Bronchial epithelial cell (primary cell): ENCODE measurements at regions not wholly inside any gene's neighbourhood (a gene's known extent, or its start where the extent isn't known, plus 50 kb on each side); places are given as distances from the start of the nearest gene placed in this dataset.
"Not testable (repeated sequence)": the region's sequence is repeated elsewhere in the genome, so short reads cannot be mapped to it uniquely, and the experiment has no call there.

Experiments used
- DNase-seq: peaks from one replicate; pipeline ENCODE4 v3.0.0-alpha.2; 2010; ENCODE audit warnings: low read depth
- FAIRE-seq: peaks from 2 replicates; lab custom pipeline; 2011; peaks lifted over from hg19 to GRCh38; lab: Jason Lieb, UNC
- H3K27me3 ChIP-seq: 2 replicates; pipeline ENCODE4 v1.5.1; 2011; ENCODE audit warnings: low read length; ENCODE audit not compliant: control insufficient read depth, insufficient read depth
- H3K36me3 ChIP-seq: 2 replicates; pipeline ENCODE4 v1.5.1; 2011; ENCODE audit warnings: low read length; ENCODE audit not compliant: control insufficient read depth, insufficient read depth
- H3K4me3 ChIP-seq: 2 replicates; pipeline ENCODE4 v1.5.1; 2011; ENCODE audit warnings: mild to moderate bottlenecking, low read depth, low read length, control low read depth
- TF ChIP-seq, protein P1 (sequence below): IDR thresholded peaks from 2 replicates; pipeline ENCODE4 v1.5.1; 2011; ENCODE audit warnings: mild to moderate bottlenecking, moderate library complexity, low read length, control low read depth, inconsistent platforms; ENCODE audit not compliant: insufficient read depth, severe bottlenecking

DNA sequence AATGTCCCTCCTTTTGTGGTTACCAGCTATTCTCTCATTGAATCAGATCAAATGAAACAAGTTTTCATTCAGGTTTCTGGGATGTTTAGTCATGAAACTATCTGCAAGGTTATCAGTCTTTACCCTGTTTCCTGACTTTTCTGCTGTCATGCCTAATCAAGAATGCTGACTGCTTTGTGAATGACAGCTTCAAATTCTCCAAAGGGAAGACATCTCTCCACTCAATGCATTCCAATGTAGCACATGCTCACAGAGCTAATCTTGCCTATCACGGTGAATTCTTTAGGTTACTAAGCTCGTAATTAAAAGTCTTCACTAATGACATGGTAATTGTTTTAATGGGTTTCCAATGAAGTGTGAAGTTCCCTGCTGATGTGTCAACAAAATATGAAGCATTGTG is 1068.5 kb downstream of the PCDH7 start:
- Histone ChIP-seq H3K36me3 (no peaks in the 10 kb centered on the region), H3K27me3 (no peaks in the 10 kb centered on the region), H3K4me3 (no peak overlapping the region)
- DNase-seq (no peak), FAIRE-seq (no peak)
- TF ChIP-seq, protein P1, sequence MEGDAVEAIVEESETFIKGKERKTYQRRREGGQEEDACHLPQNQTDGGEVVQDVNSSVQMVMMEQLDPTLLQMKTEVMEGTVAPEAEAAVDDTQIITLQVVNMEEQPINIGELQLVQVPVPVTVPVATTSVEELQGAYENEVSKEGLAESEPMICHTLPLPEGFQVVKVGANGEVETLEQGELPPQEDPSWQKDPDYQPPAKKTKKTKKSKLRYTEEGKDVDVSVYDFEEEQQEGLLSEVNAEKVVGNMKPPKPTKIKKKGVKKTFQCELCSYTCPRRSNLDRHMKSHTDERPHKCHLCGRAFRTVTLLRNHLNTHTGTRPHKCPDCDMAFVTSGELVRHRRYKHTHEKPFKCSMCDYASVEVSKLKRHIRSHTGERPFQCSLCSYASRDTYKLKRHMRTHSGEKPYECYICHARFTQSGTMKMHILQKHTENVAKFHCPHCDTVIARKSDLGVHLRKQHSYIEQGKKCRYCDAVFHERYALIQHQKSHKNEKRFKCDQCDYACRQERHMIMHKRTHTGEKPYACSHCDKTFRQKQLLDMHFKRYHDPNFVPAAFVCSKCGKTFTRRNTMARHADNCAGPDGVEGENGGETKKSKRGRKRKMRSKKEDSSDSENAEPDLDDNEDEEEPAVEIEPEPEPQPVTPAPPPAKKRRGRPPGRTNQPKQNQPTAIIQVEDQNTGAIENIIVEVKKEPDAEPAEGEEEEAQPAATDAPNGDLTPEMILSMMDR: no peak

- Histone ChIP-seq H3K36me3 (no peaks in the 10 kb centered on the region), H3K4me3 (no peak overlapping the region), H3K27me3 (no peaks in the 10 kb centered on the region)
- no peak for FAIRE-seq
- DNase-seq: no peak
- TF ChIP-seq, protein P1: no peak
Measured at GRCh38 chr4:31791666-31792065, 1071.5 kb downstream of the PCDH7 start.

DNA sequence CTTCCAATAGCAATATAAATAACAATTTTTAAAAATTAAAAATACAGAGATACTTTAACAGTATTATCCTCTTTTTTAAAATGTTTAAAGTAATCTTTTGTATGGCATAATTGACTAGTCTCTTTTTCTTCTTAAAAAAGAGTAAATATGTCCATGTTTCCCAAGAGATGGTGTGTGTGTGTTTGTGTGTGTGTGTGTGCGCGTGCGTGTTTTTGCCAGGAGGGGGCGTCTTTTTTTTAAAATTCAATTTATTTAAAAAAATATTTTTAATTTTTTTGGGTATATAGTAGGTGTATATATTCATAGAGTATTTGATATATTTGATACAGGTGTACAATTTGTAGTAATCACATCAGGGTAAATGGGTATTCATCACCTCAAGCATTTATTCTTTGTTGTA is 1073.7 kb downstream of the PCDH7 start:
- no peak for FAIRE-seq
- TF ChIP-seq, protein P1: no peak
- Histone ChIP-seq H3K27me3 (no peaks in the 10 kb centered on the region), H3K36me3 (no peaks in the 10 kb centered on the region), H3K4me3 (no peak overlapping the region)
- DNase-seq: no peak

GRCh38 chr4:31797052-31797451 is 1076.9 kb downstream of the PCDH7 start:
- not testable (repeated sequence) for H3K4me3 ChIP-seq, H3K36me3 ChIP-seq, FAIRE-seq, H3K27me3 ChIP-seq, DNase-seq

DNA sequence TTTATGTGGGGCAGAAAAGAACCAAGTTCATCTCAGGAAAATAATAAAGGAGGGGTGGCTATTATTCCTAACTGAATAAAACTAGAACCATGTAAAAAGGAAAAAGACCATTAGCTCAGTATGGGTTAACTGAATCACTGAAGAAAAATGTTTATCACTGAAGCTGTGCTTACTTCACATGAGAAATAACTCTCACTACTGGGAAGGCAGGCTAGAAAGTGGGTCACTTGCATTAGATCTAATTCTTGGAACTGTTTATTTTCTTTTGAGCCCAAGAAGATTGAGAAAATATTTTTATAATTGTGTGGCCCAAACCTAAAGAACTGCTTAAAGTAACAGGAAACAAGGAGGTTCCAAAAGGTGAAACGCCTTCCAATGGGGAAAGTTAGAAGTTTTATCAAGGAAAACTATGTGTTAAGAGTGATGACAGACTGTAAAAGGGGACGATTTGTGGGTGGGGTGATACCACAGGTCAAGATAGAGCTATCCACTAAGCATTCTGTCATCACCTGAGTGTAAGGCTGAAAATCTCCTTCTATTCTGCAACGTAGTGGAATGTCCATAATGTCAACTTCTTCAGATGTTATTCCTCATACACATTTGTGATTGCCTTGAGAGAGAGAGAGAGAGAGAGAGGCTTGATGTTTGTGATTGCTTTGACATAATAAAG is 1083.5 kb downstream of the PCDH7 start:
- no peaks in the 10 kb centered on the region for H3K36me3 ChIP-seq
- FAIRE-seq: no peak
- TF ChIP-seq, protein P1: no peak

DNA sequence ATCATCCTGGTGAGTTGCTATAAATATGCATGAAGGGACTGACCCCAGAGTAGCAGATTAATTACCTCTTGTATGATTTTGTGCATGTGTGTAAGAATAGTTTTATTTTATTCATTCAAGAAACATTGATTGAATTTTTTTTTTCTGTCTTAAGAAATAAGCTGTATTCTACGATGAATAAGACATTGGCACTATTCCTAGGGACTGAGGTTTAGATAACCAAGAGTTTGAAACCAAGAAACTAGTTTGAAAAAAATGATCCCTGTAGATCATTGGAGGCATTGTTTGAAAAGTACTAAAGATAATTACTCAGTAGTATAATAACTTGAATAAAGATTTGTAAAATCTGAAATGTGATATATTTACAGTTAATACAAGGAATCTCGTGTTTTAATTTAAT is 1086.9 kb downstream of the PCDH7 start:
- FAIRE-seq (no peak), DNase-seq (no peak)
- no peaks in the 10 kb centered on the region for H3K36me3 ChIP-seq
- H3K4me3 ChIP-seq: no peak overlapping the region
- TF ChIP-seq, protein P1: no peak
- H3K27me3 ChIP-seq: no peaks in the 10 kb centered on the region

More for the DNA sequence above, 1083.5 kb downstream of the PCDH7 start:
- Histone ChIP-seq H3K4me3 (no peak overlapping the region), H3K27me3 (no peaks in the 10 kb centered on the region)
- DNase-seq: no peak
